HepG2 (cell line): ENCODE measurements at regions not wholly inside any gene's neighbourhood (a gene's known extent, or its start where the extent isn't known, plus 50 kb on each side); places are given as distances from the start of the nearest gene placed in this dataset.

ENCODE experiments used
- ATAC-seq: fragments of 200-7000 bp; cut with Tn5 transposase; 3 replicates; pipeline ENCODE4 v1.9.1; 2020; ENCODE audit warnings: mild to moderate bottlenecking, moderate library complexity
- BruUV-seq: library from RNA; stranded (reverse); fragments of 400-500 nt; replicated peaks from 2 replicates; lab custom pipeline; 2021; lab: Mats Ljungman, UMichigan
- CTCF ChIA-PET: fragments of 300-600 bp; formaldehyde crosslinking; extraction: SDS; loops from one replicate; lab custom pipeline; 2021; ENCODE audit warnings: low total read pairs, inconsistent platforms, low intra/inter-chr PET ratio; lab: Yijun Ruan, JAX
- POLR2A ChIA-PET: fragments of 350-600 bp; sonication (Branson Sonifier 250); formaldehyde crosslinking; loops from one replicate; lab custom pipeline; 2020; ENCODE audit warnings: antibody characterized with exemption, inconsistent platforms; lab: Yijun Ruan, JAX
- DNase-seq: peaks from one replicate; pipeline ENCODE4 v3.0.0-alpha.2; 2015; ENCODE audit warnings: low spot score
- FAIRE-seq: peaks from 3 replicates; lab custom pipeline; 2011; peaks lifted over from hg19 to GRCh38; lab: Jason Lieb, UNC
- H2AFZ ChIP-seq: one replicate; pipeline ENCODE4 v1.6.1; 2011; ENCODE audit warnings: low read length, inconsistent platforms
- H3K27ac ChIP-seq: fragments of 300-600 bp; 3 replicates; pipeline ENCODE4 v1.8.0; 2011; ENCODE audit warnings: mixed run types, mild to moderate bottlenecking, mixed read lengths, low read length, inconsistent platforms; ENCODE audit not compliant: insufficient read depth; ENCODE audit errors: extremely low read length
- H3K27me3 ChIP-seq, 2 experiments: fragments of 200-600 bp in 1 of 2; 2 replicates in 1 of 2; 3 replicates in 1 of 2; pipeline versions ENCODE4 v1.6.0 to v1.8.0; 2011; ENCODE audit warnings: low read length in 2 of 2, mild to moderate bottlenecking in 2 of 2, moderate library complexity in 2 of 2, inconsistent platforms in 1 of 2; ENCODE audit not compliant: insufficient read depth in 2 of 2, control insufficient read depth in 1 of 2
- H3K36me3 ChIP-seq, 2 experiments: fragments of 200-600 bp in 1 of 2; replicated peaks in 1 of 2; 2 replicates in 1 of 2; 3 replicates in 1 of 2; pipeline versions ENCODE4 v1.5.1 to v1.8.0; 2011; ENCODE audit warnings: low read length in 2 of 2, inconsistent platforms in 1 of 2; ENCODE audit not compliant: insufficient read depth in 2 of 2, control insufficient read depth in 1 of 2
- H3K4me1 ChIP-seq: 2 replicates; pipeline ENCODE4 v1.5.1; 2012; ENCODE audit warnings: low read length, inconsistent platforms; ENCODE audit not compliant: insufficient read depth
- H3K4me2 ChIP-seq: 2 replicates; pipeline ENCODE4 v1.6.0; 2011; ENCODE audit warnings: low read depth, low read length, inconsistent platforms
- H3K4me3 ChIP-seq, 3 experiments: fragments of 200-600 bp in 1 of 3; sonication (generic), shearing (Covaris generic) in 1 of 3; replicated peaks in 1 of 3; 2 replicates each; pipeline ENCODE4 v1.5.1; 2011 to 2016; ENCODE audit warnings: low read length in 3 of 3, inconsistent platforms in 2 of 3, low read depth in 2 of 3, mild to moderate bottlenecking in 2 of 3, control low read depth in 1 of 3, mixed read lengths in 1 of 3; ENCODE audit not compliant: insufficient read depth in 1 of 3
- H3K79me2 ChIP-seq: one replicate; pipeline ENCODE4 v1.6.1; 2011; ENCODE audit warnings: low read length, inconsistent platforms; ENCODE audit not compliant: insufficient read depth
- H3K9ac ChIP-seq: 2 replicates; pipeline ENCODE4 v1.6.0; 2011; ENCODE audit warnings: mild to moderate bottlenecking, low read depth, low read length, inconsistent platforms; ENCODE audit not compliant: insufficient read depth
- H3K9me3 ChIP-seq: 2 replicates; pipeline ENCODE4 v1.5.1; 2012; ENCODE audit warnings: mild to moderate bottlenecking, low read length
- H4K20me1 ChIP-seq: 2 replicates; pipeline ENCODE4 v1.6.0; 2011; ENCODE audit warnings: inconsistent platforms, mild to moderate bottlenecking, low read length, moderate library complexity; ENCODE audit not compliant: insufficient read depth
- ARID3A ChIP-seq: IDR thresholded peaks from 2 replicates; pipeline ENCODE4 v1.6.1; 2012; ENCODE audit warnings: low read depth, low read length, improper control_type of control experiment
- CENPT ChIP-seq: sonication (generic); formaldehyde crosslinking; IDR thresholded peaks from 2 replicates; pipeline ENCODE4 v1.8.0; 2022; ENCODE audit warnings: low read depth, mild to moderate bottlenecking, moderate library complexity, missing genetic modification reagents
- DPF2 ChIP-seq: sonication (generic); formaldehyde crosslinking; IDR thresholded peaks from 2 replicates; pipeline ENCODE4 v1.4.0; 2020; ENCODE audit warnings: mild to moderate bottlenecking, low read depth, missing genetic modification reagents, borderline replicate concordance
- ELF3 ChIP-seq: IDR thresholded peaks from 2 replicates; pipeline ENCODE4 v1.6.1; 2016; ENCODE audit warnings: missing genetic modification reagents, missing compliant biosample characterization
- KDM1A ChIP-seq: IDR thresholded peaks from 2 replicates; pipeline ENCODE4 v1.6.1; 2016; ENCODE audit warnings: missing compliant biosample characterization
- MEIS1 ChIP-seq: sonication (generic); formaldehyde crosslinking; IDR thresholded peaks from 2 replicates; pipeline ENCODE4 v1.9.0; 2021; ENCODE audit warnings: mild to moderate bottlenecking, missing genetic modification reagents, moderate library complexity, borderline replicate concordance
- PAX8 ChIP-seq: sonication (generic); formaldehyde crosslinking; IDR thresholded peaks from 2 replicates; pipeline ENCODE4 v1.8.0; 2022; ENCODE audit warnings: mild to moderate bottlenecking, missing genetic modification reagents, borderline replicate concordance
- PREB ChIP-seq: sonication (generic); formaldehyde crosslinking; IDR thresholded peaks from 2 replicates; pipeline ENCODE4 v1.4.0; 2020; ENCODE audit warnings: missing genetic modification reagents
- RARA ChIP-seq: IDR thresholded peaks from 2 replicates; pipeline ENCODE4 v1.6.1; 2016; ENCODE audit warnings: missing genetic modification reagents, missing compliant biosample characterization
- SOX6 ChIP-seq, 2 experiments: fragments of 450-650 bp in 1 of 2; sonication (generic) in 1 of 2; formaldehyde crosslinking in 1 of 2; IDR thresholded peaks; 2 replicates each; pipeline versions ENCODE4 v1.4.0 to v1.6.1; 2017 to 2020; ENCODE audit warnings: antibody characterized with exemption in 1 of 2, mild to moderate bottlenecking in 1 of 2, missing genetic modification reagents in 1 of 2
- TMF1 ChIP-seq: sonication (generic); formaldehyde crosslinking; IDR thresholded peaks from 2 replicates; pipeline ENCODE4 v1.8.1; 2022; ENCODE audit warnings: low read depth, missing genetic modification reagents
- ZBTB38 ChIP-seq: sonication (generic); formaldehyde crosslinking; IDR thresholded peaks from 2 replicates; pipeline ENCODE4 v1.5.1; 2020; ENCODE audit warnings: mild to moderate bottlenecking, missing genetic modification reagents
- ZNF121 ChIP-seq: sonication (generic); formaldehyde crosslinking; IDR thresholded peaks from 2 replicates; pipeline ENCODE4 v1.5.0; 2020; ENCODE audit warnings: mild to moderate bottlenecking, missing genetic modification reagents
- ZSCAN12 ChIP-seq: sonication (generic); formaldehyde crosslinking; IDR thresholded peaks from 2 replicates; pipeline ENCODE4 v1.9.0; 2021; ENCODE audit warnings: mild to moderate bottlenecking, missing genetic modification reagents
- WGBS: methylation state at CpG from one replicate; pipeline ENCODE4 v1.1.6; 2017; ENCODE audit warnings: low lambda C conversion rate; 5-methylcytosine and 5-hydroxymethylcytosine counted together
- in situ Hi-C: cut with HindIII; loops from 2 replicates; pipeline ENCODE4 v1.10.0; 2017; ENCODE audit warnings: low pct_unique_long_range_greater_than_20kb; ENCODE audit not compliant: extremely low pct_ligation_motif_present
- intact Hi-C: fragments of 100-400 bp; cut with micrococcal nuclease; formaldehyde crosslinking; loops from one replicate; pipeline ENCODE4 v1.10.0; 2022; ENCODE audit not compliant: unreplicated experiment
- TF ChIP-seq, protein P1 (sequence below): sonication (generic); formaldehyde crosslinking; IDR thresholded peaks from 2 replicates; pipeline ENCODE4 v1.5.1; 2020; ENCODE audit warnings: mild to moderate bottlenecking, missing genetic modification reagents, moderate library complexity

GRCh38 chr2:45253151-45253550 is 243.9 kb upstream of the SIX2 start:
- no peak for DNase-seq
- Histone ChIP-seq H3K27ac (no peak overlapping the region), H3K4me1 (peaks cover 28% of the 10 kb centered on the region), H4K20me1 (no peaks in the 10 kb centered on the region), H3K27me3 (peaks cover 2 to 4% of the 10 kb centered on the region in 2 experiments; a peak in 2 of 5 replicates), H3K4me3 (no peak overlapping the region), H3K79me2 (no peaks in the 10 kb centered on the region)
- WGBS: 17% methylated on average over 3 of the region's 3 CpGs
- intact Hi-C loops (no loop called here), in situ Hi-C loops (no loop called here)
- ATAC-seq: no peak
- CTCF ChIA-PET: no interaction called here
- TF ChIP-seq RARA (CRISPR knock-in tag): no peak
- TF ChIP-seq ZSCAN12 (CRISPR knock-in tag): no peak
- TF ChIP-seq ZBTB38 (CRISPR knock-in tag): no peak
- TF ChIP-seq, protein P1, sequence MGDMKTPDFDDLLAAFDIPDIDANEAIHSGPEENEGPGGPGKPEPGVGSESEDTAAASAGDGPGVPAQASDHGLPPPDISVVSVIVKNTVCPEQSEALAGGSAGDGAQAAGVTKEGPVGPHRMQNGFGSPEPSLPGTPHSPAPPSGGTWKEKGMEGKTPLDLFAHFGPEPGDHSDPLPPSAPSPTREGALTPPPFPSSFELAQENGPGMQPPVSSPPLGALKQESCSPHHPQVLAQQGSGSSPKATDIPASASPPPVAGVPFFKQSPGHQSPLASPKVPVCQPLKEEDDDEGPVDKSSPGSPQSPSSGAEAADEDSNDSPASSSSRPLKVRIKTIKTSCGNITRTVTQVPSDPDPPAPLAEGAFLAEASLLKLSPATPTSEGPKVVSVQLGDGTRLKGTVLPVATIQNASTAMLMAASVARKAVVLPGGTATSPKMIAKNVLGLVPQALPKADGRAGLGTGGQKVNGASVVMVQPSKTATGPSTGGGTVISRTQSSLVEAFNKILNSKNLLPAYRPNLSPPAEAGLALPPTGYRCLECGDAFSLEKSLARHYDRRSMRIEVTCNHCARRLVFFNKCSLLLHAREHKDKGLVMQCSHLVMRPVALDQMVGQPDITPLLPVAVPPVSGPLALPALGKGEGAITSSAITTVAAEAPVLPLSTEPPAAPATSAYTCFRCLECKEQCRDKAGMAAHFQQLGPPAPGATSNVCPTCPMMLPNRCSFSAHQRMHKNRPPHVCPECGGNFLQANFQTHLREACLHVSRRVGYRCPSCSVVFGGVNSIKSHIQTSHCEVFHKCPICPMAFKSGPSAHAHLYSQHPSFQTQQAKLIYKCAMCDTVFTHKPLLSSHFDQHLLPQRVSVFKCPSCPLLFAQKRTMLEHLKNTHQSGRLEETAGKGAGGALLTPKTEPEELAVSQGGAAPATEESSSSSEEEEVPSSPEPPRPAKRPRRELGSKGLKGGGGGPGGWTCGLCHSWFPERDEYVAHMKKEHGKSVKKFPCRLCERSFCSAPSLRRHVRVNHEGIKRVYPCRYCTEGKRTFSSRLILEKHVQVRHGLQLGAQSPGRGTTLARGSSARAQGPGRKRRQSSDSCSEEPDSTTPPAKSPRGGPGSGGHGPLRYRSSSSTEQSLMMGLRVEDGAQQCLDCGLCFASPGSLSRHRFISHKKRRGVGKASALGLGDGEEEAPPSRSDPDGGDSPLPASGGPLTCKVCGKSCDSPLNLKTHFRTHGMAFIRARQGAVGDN: no peak
- TF ChIP-seq TMF1 (CRISPR knock-in tag): no peak
- no peak for TF ChIP-seq MEIS1 (CRISPR knock-in tag)
- no peak for TF ChIP-seq KDM1A (CRISPR knock-in tag)
- no peak for TF ChIP-seq PAX8 (CRISPR knock-in tag)
- TF ChIP-seq ZNF121 (CRISPR knock-in tag): no peak
- no peak for TF ChIP-seq SOX6 (IDR thresholded peaks at IDR 0.05)
- TF ChIP-seq SOX6 (CRISPR knock-in tag; IDR thresholded peaks at IDR 0.05): no peak
- no peak for TF ChIP-seq CENPT (CRISPR knock-in tag)
- TF ChIP-seq ARID3A: no peak
- no peak for TF ChIP-seq DPF2 (CRISPR knock-in tag)
- no peak for TF ChIP-seq ELF3
- no peak for TF ChIP-seq PREB (CRISPR knock-in tag)
- TF ChIP-seq, all 625 proteins: peak for 0
- no peak for FAIRE-seq
- Histone ChIP-seq H3K9me3 (no peaks in the 10 kb centered on the region), H3K4me2 (no peak overlapping the region), H2AFZ (no peak overlapping the region), H3K9ac (no peak overlapping the region), H3K36me3 (no peaks in the 10 kb centered on the region)
- BruUV-seq: no TSS peak
- POLR2A ChIA-PET: no interaction called here
